ENCODE measurements at regions not wholly inside any gene's neighbourhood (a gene's known extent, or its start where the extent isn't known, plus 50 kb on each side); places are given as distances from the start of the nearest gene placed in this dataset.

DNA sequence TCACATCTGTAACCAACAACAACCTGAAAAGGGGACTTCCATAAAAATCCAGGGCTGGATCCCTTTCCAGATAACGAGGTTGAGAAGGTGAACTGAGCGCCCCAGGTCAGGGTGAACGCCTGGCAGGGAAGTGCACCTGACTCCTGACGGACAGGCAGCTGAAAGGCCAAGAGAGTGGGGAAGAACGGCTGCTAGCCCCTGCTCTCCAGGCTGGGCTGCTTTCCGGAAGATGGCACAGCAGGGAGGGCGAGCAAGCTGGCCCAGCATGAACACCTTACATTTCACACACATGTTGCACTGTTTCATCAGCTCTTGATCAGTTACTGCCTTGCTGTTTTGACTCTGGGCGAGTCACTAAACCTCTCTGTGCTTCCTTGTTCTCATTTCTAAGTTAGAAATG is 127.2 kb upstream of the IQSEC1 start:
- in situ Hi-C loops (cut with MboI; ENCODE audit: low pct_unique_long_range_greater_than_20kb, low sequenced_read_pairs, unreplicated experiment), result no loop called here
- no peak for TF ChIP-seq CTCF (IDR thresholded peaks at IDR 0.05; ENCODE audit: extremely low read depth, insufficient read depth, missing control alignments)
- no peak for DNase-seq (ENCODE audit: low spot score)

DNA sequence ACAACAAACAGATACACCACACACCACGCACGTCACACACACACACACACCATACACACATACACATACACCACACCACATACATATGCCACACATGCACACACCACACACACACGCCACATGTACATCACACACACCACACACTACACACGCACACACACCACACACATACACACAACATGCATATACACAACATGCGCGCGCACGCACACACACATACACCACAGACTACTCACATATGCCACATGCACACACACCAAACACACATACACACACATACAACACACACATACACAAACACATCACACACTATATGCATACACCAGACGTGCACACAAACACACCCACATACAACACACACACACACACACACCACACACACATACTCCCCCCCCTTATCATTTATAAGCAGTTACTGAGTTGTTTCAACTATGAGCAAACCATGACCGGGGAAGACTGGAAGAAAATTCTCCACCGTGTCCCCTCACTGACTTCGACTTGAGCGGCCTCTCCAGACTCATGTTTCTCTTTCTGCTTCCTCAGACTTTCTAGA is 126.7 kb upstream of the IQSEC1 start:
- TF ChIP-seq CTCF (IDR thresholded peaks at IDR 0.05; ENCODE audit: extremely low read depth, insufficient read depth, missing control alignments), result no peak
- no peak for DNase-seq (ENCODE audit: low spot score)
- in situ Hi-C loops (cut with MboI; ENCODE audit: low pct_unique_long_range_greater_than_20kb, low sequenced_read_pairs, unreplicated experiment), result no loop called here

GRCh38 chr3:13199006-13199776 is 126.0 kb upstream of the IQSEC1 start:
- no peak for TF ChIP-seq CTCF (IDR thresholded peaks at IDR 0.05; ENCODE audit: extremely low read depth, insufficient read depth, missing control alignments)
- in situ Hi-C loops (cut with MboI; ENCODE audit: low pct_unique_long_range_greater_than_20kb, low sequenced_read_pairs, unreplicated experiment), result no loop called here
- no peak for DNase-seq (ENCODE audit: low spot score)

- TF ChIP-seq CTCF (IDR thresholded peaks at IDR 0.05; ENCODE audit: extremely low read depth, insufficient read depth, missing control alignments), result no peak
- no peak for DNase-seq (ENCODE audit: low spot score)
- in situ Hi-C loops (cut with MboI; ENCODE audit: low pct_unique_long_range_greater_than_20kb, low sequenced_read_pairs, unreplicated experiment), result no loop called here
Observed at GRCh38 chr3:13198264-13198879, 125.1 kb upstream of the IQSEC1 start.

- no peak for TF ChIP-seq CTCF (IDR thresholded peaks at IDR 0.05; ENCODE audit: extremely low read depth, insufficient read depth, missing control alignments)
Observed at GRCh38 chr3:13197795-13198194, 124.6 kb upstream of the IQSEC1 start.

DNA sequence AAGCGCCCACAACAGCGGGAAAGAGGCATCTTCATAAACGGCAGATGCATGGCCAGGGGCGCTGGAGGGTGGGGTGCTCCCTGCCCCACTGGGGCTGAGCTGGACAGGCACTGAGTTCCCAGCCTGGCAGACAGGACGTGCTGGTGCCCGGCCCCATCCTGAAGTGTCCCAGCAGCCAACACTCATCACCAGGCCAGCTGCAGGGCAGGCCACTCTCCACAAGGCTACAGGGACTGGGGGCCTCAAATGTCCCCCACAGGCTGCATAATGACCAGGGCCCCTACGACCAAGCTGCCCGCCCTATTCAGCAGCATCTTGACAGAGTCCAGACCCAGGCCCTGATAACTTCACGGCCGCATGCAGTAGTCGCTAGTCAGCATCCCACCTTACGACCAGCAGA is 124.1 kb upstream of the IQSEC1 start:
- no peak for TF ChIP-seq CTCF (IDR thresholded peaks at IDR 0.05; ENCODE audit: extremely low read depth, insufficient read depth, missing control alignments)
- in situ Hi-C loops (cut with MboI; ENCODE audit: low pct_unique_long_range_greater_than_20kb, low sequenced_read_pairs, unreplicated experiment), result no loop called here

More at GRCh38 chr3:13197795-13198194, 124.6 kb upstream of the IQSEC1 start:
- in situ Hi-C loops (cut with MboI; ENCODE audit: low pct_unique_long_range_greater_than_20kb, low sequenced_read_pairs, unreplicated experiment), result no loop called here
- DNase-seq (ENCODE audit: low spot score), result no peak

More for the DNA sequence above, 124.1 kb upstream of the IQSEC1 start:
- DNase-seq (ENCODE audit: low spot score), result no peak
